A549 (cell line): ENCODE measurements at regions not wholly inside any gene's neighbourhood (a gene's known extent, or its start where the extent isn't known, plus 50 kb on each side); places are given as distances from the start of the nearest gene placed in this dataset.

Source experiments
- ATAC-seq, 2 experiments: fragments of 200-7000 bp in 1 of 2; fragments of >200 bp in 1 of 2; cut with Nextera tagmentation in 1 of 2; cut with Tn5 transposase in 1 of 2; 3 replicates each; pipeline versions ENCODE4 v1.8.0 to v1.9.1; 2018 to 2020; ENCODE audit warnings: mild to moderate bottlenecking in 1 of 2, moderate library complexity in 1 of 2
- CTCF ChIA-PET: fragments of 300-600 bp; sonication (Branson Sonifier 250); formaldehyde crosslinking; extraction: SDS; loops from one replicate; lab custom pipeline; 2021; ENCODE audit warnings: antibody characterized with exemption, inconsistent platforms; lab: Yijun Ruan, JAX
- POLR2A ChIA-PET: fragments of 350-600 bp; formaldehyde crosslinking; extraction: SDS; loops from one replicate; lab custom pipeline; 2021; ENCODE audit warnings: antibody characterized with exemption, inconsistent platforms; lab: Yijun Ruan, JAX
- DNase-seq, 2 experiments: peaks; one replicate each; pipeline versions ENCODE4 v3.0.0 to v3.0.0-alpha.2; 2011 to 2016; ENCODE audit warnings: low read depth in 1 of 2, low spot score in 1 of 2
- FAIRE-seq: peaks from 2 replicates; lab custom pipeline; 2011; peaks lifted over from hg19 to GRCh38; lab: Jason Lieb, UNC
- H3K27ac ChIP-seq, 2 experiments: fragments of >200 bp; sonication (Bioruptor Twin); formaldehyde crosslinking; 3 replicates each; pipeline ENCODE4 v1.5.1; 2016 to 2017
- H3K4me1 ChIP-seq: fragments of >200 bp; sonication (Bioruptor Twin); formaldehyde crosslinking; 3 replicates; pipeline ENCODE4 v1.6.1; 2016
- H3K4me2 ChIP-seq: fragments of >200 bp; sonication (Bioruptor Twin); formaldehyde crosslinking; 3 replicates; pipeline ENCODE4 v1.6.1; 2016
- H3K4me3 ChIP-seq: fragments of >200 bp; sonication (Bioruptor Twin); formaldehyde crosslinking; 3 replicates; pipeline ENCODE4 v1.5.1; 2016
- H3K9me3 ChIP-seq: fragments of >200 bp; sonication (Bioruptor Twin); formaldehyde crosslinking; 3 replicates; pipeline ENCODE4 v1.6.1; 2016
- CBX8 ChIP-seq: fragments of 200-600 bp; sonication (generic); IDR thresholded peaks from 2 replicates; pipeline ENCODE4 v1.6.1; 2016
- CHD4 ChIP-seq: fragments of 200-600 bp; sonication (generic); IDR thresholded peaks from 2 replicates; pipeline ENCODE4 v1.6.1; 2016; ENCODE audit warnings: antibody characterized with exemption, mild to moderate bottlenecking, borderline replicate concordance
- EHMT2 ChIP-seq: fragments of 200-600 bp; sonication (generic); IDR thresholded peaks from 2 replicates; pipeline ENCODE4 v1.6.1; 2016; ENCODE audit warnings: antibody characterized with exemption, low read depth, mild to moderate bottlenecking, moderate library complexity
- FOSL2 ChIP-seq, 2 experiments: fragments of 450-650 bp in 1 of 2; fragments of >200 bp in 1 of 2; sonication (Bioruptor Twin) in 1 of 2; formaldehyde crosslinking; IDR thresholded peaks; 2 replicates each; pipeline versions ENCODE4 v1.5.0 to v1.6.1; 2016 to 2020; ENCODE audit warnings: mild to moderate bottlenecking in 1 of 2, moderate library complexity in 1 of 2
- HOXA7 ChIP-seq: fragments of 250-450 bp; sonication (Bioruptor Pico); IDR thresholded peaks from 2 replicates; pipeline ENCODE4 v1.5.0; 2020; ENCODE audit warnings: mild to moderate bottlenecking, moderate library complexity
- JUNB ChIP-seq: fragments of >200 bp; sonication (Bioruptor Twin); formaldehyde crosslinking; IDR thresholded peaks from 2 replicates; pipeline ENCODE4 v1.6.1; 2016
- MAFK ChIP-seq: fragments of 450-650 bp; IDR thresholded peaks from 2 replicates; pipeline ENCODE4 v1.6.1; 2014; ENCODE audit not compliant: partially characterized antibody
- MYC ChIP-seq: IDR thresholded peaks from 2 replicates; pipeline ENCODE4 v1.6.1; 2012; ENCODE audit warnings: mild to moderate bottlenecking, inconsistent platforms, low read length, improper control_type of control experiment, borderline replicate concordance
- NR3C1 ChIP-seq: fragments of >200 bp; sonication (Bioruptor Twin); formaldehyde crosslinking; IDR thresholded peaks from 3 replicates; pipeline ENCODE4 v1.6.1; 2017
- POLR2A ChIP-seq: IDR thresholded peaks from 2 replicates; pipeline ENCODE4 v1.6.1; 2012; ENCODE audit warnings: mild to moderate bottlenecking, low read length
- RAD21 ChIP-seq, 2 experiments: fragments of >200 bp in 1 of 2; sonication (Bioruptor Twin) in 1 of 2; formaldehyde crosslinking in 1 of 2; IDR thresholded peaks in 1 of 2; conservative IDR thresholded peaks in 1 of 2; 2 replicates in 1 of 2; 3 replicates in 1 of 2; pipeline ENCODE4 v1.6.1; 2012 to 2018; ENCODE audit warnings: inconsistent platforms in 1 of 2
- REST ChIP-seq: fragments of 200-600 bp; sonication (generic); IDR thresholded peaks from 2 replicates; pipeline ENCODE4 v1.6.1; 2016; ENCODE audit warnings: antibody characterized with exemption, mild to moderate bottlenecking, moderate library complexity
- TP53 ChIP-seq: fragments of 250-450 bp; sonication (Bioruptor Pico); IDR thresholded peaks from 2 replicates; pipeline ENCODE4 v1.5.0; 2021; ENCODE audit warnings: mild to moderate bottlenecking, moderate library complexity
- ZSCAN20 ChIP-seq: fragments of 250-450 bp; sonication (Bioruptor Pico); IDR thresholded peaks from 2 replicates; pipeline ENCODE4 v1.8.0; 2022; ENCODE audit warnings: mild to moderate bottlenecking, moderate library complexity
- WGBS: methylation state at CpG from one replicate; pipeline ENCODE4 v1.1.6; 2017; ENCODE audit errors: missing lambda C conversion rate; 5-methylcytosine and 5-hydroxymethylcytosine counted together
- TF ChIP-seq, protein P1 (sequence below): IDR thresholded peaks from 2 replicates; pipeline ENCODE4 v1.6.1; 2012; ENCODE audit warnings: low read depth, borderline replicate concordance
- TF ChIP-seq, protein P2 (sequence below): fragments of 250-450 bp; sonication (Bioruptor Pico); IDR thresholded peaks from 2 replicates; pipeline ENCODE4 v1.5.0; 2020; ENCODE audit warnings: low read depth, mild to moderate bottlenecking, moderate library complexity

DNA sequence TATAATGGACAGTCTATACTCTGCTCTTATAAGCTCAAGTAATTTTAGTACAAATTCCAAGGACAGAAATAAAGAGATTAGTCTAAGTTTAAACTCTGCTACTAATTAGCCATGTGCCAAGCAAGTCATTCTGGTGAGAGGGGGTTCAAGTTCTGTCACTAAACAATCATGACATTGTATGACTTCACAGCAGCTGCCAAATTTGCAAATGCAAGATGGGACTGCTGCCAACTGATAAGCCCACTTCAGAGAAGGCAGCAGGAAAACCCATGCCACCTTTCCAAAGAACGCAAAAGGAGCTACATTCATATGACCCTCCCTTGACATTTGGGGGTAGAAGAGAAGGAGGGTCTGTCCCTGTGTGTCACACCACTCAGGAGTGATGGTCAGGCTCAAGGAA, 60.7 kb upstream of the RFXAP start:
- H3K4me2 ChIP-seq = no peak overlapping the region
- no peak overlapping the region for H3K4me3 ChIP-seq
- ChIA-PET CTCF (no interaction called here), POLR2A (no interaction called here)
- TF ChIP-seq MAFK (no peak), FOSL2 (IDR thresholded peaks at IDR 0.05) (no peak), FOSL2 (CRISPR knock-in tag; IDR thresholded peaks at IDR 0.05) (no peak)
- TF ChIP-seq, protein P1, sequence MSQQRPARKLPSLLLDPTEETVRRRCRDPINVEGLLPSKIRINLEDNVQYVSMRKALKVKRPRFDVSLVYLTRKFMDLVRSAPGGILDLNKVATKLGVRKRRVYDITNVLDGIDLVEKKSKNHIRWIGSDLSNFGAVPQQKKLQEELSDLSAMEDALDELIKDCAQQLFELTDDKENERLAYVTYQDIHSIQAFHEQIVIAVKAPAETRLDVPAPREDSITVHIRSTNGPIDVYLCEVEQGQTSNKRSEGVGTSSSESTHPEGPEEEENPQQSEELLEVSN = no peak
- TF ChIP-seq, all 56 proteins: peak for 0
- no peak for FAIRE-seq
- H3K9me3 ChIP-seq = no peaks in the 10 kb centered on the region
- no peak for DNase-seq
- 0% methylated on average over 1 of the region's 1 CpG for WGBS
- no peak overlapping the region for H3K27ac ChIP-seq
- no peak for ATAC-seq
- no peaks in the 10 kb centered on the region for H3K4me1 ChIP-seq

- DNase-seq = no peak
- no peak overlapping the region for H3K4me2 ChIP-seq
- no peak overlapping the region for H3K27ac ChIP-seq
- CTCF ChIA-PET = no interaction called here
- no peak for TF ChIP-seq JUNB
- no peak for TF ChIP-seq MYC
- no peak for TF ChIP-seq REST
- no peak for TF ChIP-seq EHMT2
- TF ChIP-seq RAD21 (conservative IDR thresholded peaks at IDR 0.05 in 1 of 2, IDR thresholded peaks at IDR 0.05 in 1 of 2) = no peak
- TF ChIP-seq, protein P2, sequence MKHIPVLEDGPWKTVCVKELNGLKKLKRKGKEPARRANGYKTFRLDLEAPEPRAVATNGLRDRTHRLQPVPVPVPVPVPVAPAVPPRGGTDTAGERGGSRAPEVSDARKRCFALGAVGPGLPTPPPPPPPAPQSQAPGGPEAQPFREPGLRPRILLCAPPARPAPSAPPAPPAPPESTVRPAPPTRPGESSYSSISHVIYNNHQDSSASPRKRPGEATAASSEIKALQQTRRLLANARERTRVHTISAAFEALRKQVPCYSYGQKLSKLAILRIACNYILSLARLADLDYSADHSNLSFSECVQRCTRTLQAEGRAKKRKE (CRISPR knock-in tag) = no peak
- TF ChIP-seq CHD4 = no peak
- TF ChIP-seq CBX8 = no peak
- no peak for TF ChIP-seq POLR2A
- no peak for TF ChIP-seq ZSCAN20 (CRISPR knock-in tag)
- no peak for TF ChIP-seq MAFK
- TF ChIP-seq NR3C1 = no peak
- no peak for TF ChIP-seq HOXA7 (CRISPR knock-in tag)
- TF ChIP-seq, all 56 proteins: peak for 0
- WGBS = 20% methylated on average over 5 of the region's 5 CpGs
- POLR2A ChIA-PET = no interaction called here
- ATAC-seq = no peak
- no peak for FAIRE-seq
- H3K9me3 ChIP-seq = 0 out of 3 replicates have a peak, but pooled peaks cover 3% of the 10 kb centered on the region
- no peak overlapping the region for H3K4me3 ChIP-seq
- H3K4me1 ChIP-seq = no peaks in the 10 kb centered on the region
Measured at GRCh38 chr13:36763126-36763722, 55.8 kb upstream of the RFXAP start.

DNA sequence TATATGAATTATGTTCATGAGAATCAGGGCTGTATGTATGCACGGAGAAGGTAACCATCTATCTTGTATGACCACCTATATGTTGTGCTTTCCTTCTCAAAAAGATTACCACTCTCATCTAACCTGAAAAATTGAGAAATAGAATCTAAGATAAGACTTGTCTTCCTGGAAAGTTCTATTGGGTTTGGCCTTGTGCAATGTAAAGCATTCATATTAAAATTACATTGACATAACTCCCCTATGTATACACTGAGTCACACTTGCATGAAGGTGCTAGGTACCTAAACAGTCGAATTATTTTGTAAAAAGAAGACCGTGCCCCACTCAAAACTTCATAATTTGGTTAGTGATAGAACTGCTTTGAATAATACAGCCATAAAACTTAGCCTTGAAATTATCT, 54.5 kb upstream of the RFXAP start:
- H3K9me3 ChIP-seq = 0 out of 3 replicates have a peak, but pooled peaks cover 3% of the 10 kb centered on the region
- DNase-seq (no peak), ATAC-seq (no peak), FAIRE-seq (no peak)
- TF ChIP-seq REST = no peak
- no peak for TF ChIP-seq TP53 (CRISPR knock-in tag)
- 6% methylated on average over 3 of the region's 3 CpGs for WGBS
- no peaks in the 10 kb centered on the region for H3K4me1 ChIP-seq
- ChIA-PET POLR2A (no interaction called here), CTCF (no interaction called here)
- no peak overlapping the region for H3K4me2 ChIP-seq
- H3K27ac ChIP-seq = no peak overlapping the region
- no peak overlapping the region for H3K4me3 ChIP-seq
